CD8-positive, alpha-beta memory T cell (primary cell): ENCODE measurements at regions not wholly inside any gene's neighbourhood (a gene's known extent, or its start where the extent isn't known, plus 50 kb on each side); places are given as distances from the start of the nearest gene placed in this dataset.
A peak's percentile ranks its signal among the peaks of the same experiment; 100 is the strongest.

ENCODE experiments used
- CTCF ChIA-PET: fragments of 350-600 bp; sonication (Branson Sonifier 250); formaldehyde crosslinking; loops from one replicate; lab custom pipeline; 2021; ENCODE audit warnings: antibody characterized with exemption; lab: Charles Lee
- POLR2A ChIA-PET: fragments of 350-600 bp; sonication (Branson Sonifier 250); formaldehyde crosslinking; loops from one replicate; lab custom pipeline; 2021; ENCODE audit warnings: antibody characterized with exemption; lab: Charles Lee
- DNase-seq, 5 donors: peaks; one replicate each; pipeline versions ENCODE4 v3.0.0 to v3.0.0-alpha.2; 2020 to 2022; ENCODE audit warnings: mixed read lengths in 1 of 5
- H3K27ac ChIP-seq: one replicate; pipeline ENCODE4 v1.7.0; 2013; ENCODE audit warnings: low read depth, mild to moderate bottlenecking, low read length, moderate library complexity
- H3K27me3 ChIP-seq: 2 replicates; pipeline ENCODE4 v1.7.0; 2013; ENCODE audit warnings: low read length, mild to moderate bottlenecking; ENCODE audit not compliant: insufficient read depth, poor library complexity, severe bottlenecking
- H3K36me3 ChIP-seq: 2 replicates; pipeline ENCODE4 v1.7.0; 2013; ENCODE audit warnings: mild to moderate bottlenecking, low read length, moderate library complexity; ENCODE audit not compliant: insufficient read depth
- H3K4me1 ChIP-seq: 2 replicates; pipeline ENCODE4 v1.7.0; 2013; ENCODE audit warnings: mild to moderate bottlenecking, low read length, moderate library complexity; ENCODE audit not compliant: insufficient read depth
- H3K4me3 ChIP-seq: 2 replicates; pipeline ENCODE4 v1.7.0; 2013; ENCODE audit warnings: mild to moderate bottlenecking, low read length
- H3K9me3 ChIP-seq: 2 replicates; pipeline ENCODE4 v1.7.0; 2013; ENCODE audit warnings: mild to moderate bottlenecking, low read length
- H3K27ac Mint-ChIP-seq, 8 donors: one replicate each; pipeline ENCODE4 v1.8.0; 2020 to 2021; ENCODE audit warnings: mixed read lengths in 8 of 8, mild to moderate bottlenecking in 6 of 8, inconsistent platforms in 3 of 8, moderate library complexity in 3 of 8
- H3K27me3 Mint-ChIP-seq, 2 donors: one replicate each; pipeline ENCODE4 v1.8.0; 2020 to 2021; ENCODE audit warnings: mixed read lengths in 2 of 2, mild to moderate bottlenecking in 1 of 2, moderate library complexity in 1 of 2
- H3K36me3 Mint-ChIP-seq, 3 donors: one replicate each; pipeline ENCODE4 v1.8.0; 2020 to 2021; ENCODE audit warnings: mixed read lengths in 3 of 3, inconsistent platforms in 1 of 3, mild to moderate bottlenecking in 1 of 3
- H3K4me1 Mint-ChIP-seq, 3 donors: one replicate each; pipeline ENCODE4 v1.8.0; 2020 to 2021; ENCODE audit warnings: mixed read lengths in 3 of 3, inconsistent platforms in 1 of 3, mild to moderate bottlenecking in 1 of 3
- H3K4me3 Mint-ChIP-seq, 7 donors: one replicate each; pipeline ENCODE4 v1.8.0; 2020 to 2021; ENCODE audit warnings: mixed read lengths in 7 of 7, mild to moderate bottlenecking in 6 of 7, moderate library complexity in 4 of 7, inconsistent platforms in 2 of 7
- H3K9me3 Mint-ChIP-seq, 5 donors: one replicate each; pipeline ENCODE4 v1.8.0; 2020 to 2022; ENCODE audit warnings: mixed read lengths in 5 of 5, mild to moderate bottlenecking in 3 of 5, moderate library complexity in 2 of 5, inconsistent platforms in 1 of 5

DNA sequence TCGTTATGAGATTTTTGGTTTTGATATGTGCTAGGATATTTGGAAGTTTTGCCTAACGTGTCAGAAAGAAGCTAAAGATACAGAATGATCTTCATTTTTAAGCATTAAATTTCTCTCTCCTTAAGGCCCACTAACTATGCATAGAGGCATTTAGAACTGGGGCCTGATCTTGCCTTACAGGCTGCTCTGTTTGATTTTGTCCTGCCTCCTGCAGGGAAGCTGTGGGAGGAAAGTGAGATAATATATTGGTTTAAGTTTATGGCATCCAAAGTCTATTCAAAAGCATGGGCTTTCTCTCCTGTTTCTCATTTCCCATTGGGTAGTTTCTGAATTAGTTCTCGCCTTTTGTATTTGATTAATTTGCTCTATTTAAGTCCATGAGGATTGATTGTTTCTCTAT is 250.3 kb upstream of the FBXO33 start:
- no peak overlapping the region for H3K4me3 ChIP-seq
- ChIA-PET POLR2A (no interaction called here), CTCF (no interaction called here)
- H3K4me1 ChIP-seq = no peaks in the 10 kb centered on the region
- Mint-ChIP-seq H3K9me3 (peaks cover 0 to 9% (median 4%) of the 10 kb centered on the region in 5 donors), H3K27me3 (no peaks in the 10 kb centered on the region), H3K4me3 (no peak overlapping the region), H3K27ac (no peak overlapping the region), H3K36me3 (peaks cover 0 to 1% (median 0%) of the 10 kb centered on the region in 3 donors), H3K4me1 (peaks cover 0 to 10% (median 5%) of the 10 kb centered on the region in 3 donors)
- DNase-seq = no peak
- no peak overlapping the region for H3K27ac ChIP-seq
- H3K9me3 ChIP-seq = no peaks in the 10 kb centered on the region
- H3K36me3 ChIP-seq = no peaks in the 10 kb centered on the region
- H3K27me3 ChIP-seq = no peaks in the 10 kb centered on the region

DNA sequence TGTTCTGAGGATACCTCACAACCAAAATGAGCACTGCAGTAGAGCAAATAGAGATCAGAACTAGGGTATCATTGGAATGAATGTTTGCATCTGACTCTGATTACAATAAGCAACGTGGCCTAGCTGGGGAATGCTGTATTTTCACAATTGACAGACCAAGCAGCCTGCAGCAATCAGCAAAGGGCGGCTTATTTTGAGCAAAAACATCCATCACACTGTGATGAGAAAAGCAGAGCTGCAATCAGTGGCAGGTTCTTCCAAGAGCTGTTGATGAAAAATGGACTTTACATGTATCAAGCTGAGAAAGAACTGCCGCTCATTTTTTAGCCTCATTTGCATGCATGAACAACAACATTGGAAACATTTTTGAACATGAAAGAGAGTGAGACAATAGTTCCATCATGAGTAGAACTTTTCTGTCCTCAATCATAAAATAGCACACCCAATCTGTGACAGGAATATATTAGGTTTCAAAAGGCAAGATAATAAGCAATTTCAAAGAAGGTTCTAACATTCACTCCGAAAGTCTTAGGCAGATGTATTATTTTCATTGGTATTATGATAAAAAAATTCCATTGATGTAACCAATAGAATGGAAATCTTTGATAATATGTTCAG is 249.7 kb upstream of the FBXO33 start:
- no peaks in the 10 kb centered on the region for H3K27me3 Mint-ChIP-seq
- Histone ChIP-seq H3K9me3 (no peaks in the 10 kb centered on the region), H3K27me3 (no peaks in the 10 kb centered on the region), H3K4me3 (no peak overlapping the region), H3K27ac (no peak overlapping the region), H3K4me1 (no peaks in the 10 kb centered on the region), H3K36me3 (no peaks in the 10 kb centered on the region)
- peaks cover 0 to under 1% (median 0%) of the 10 kb centered on the region in 3 donors for H3K36me3 Mint-ChIP-seq
- ChIA-PET CTCF (no interaction called here), POLR2A (no interaction called here)
- no peak overlapping the region for H3K27ac Mint-ChIP-seq
- H3K9me3 Mint-ChIP-seq = peaks cover 0 to 13% (median 4%) of the 10 kb centered on the region in 5 donors
- H3K4me1 Mint-ChIP-seq = peaks cover 0 to 10% (median 5%) of the 10 kb centered on the region in 3 donors
- no peak for DNase-seq
- no peak overlapping the region for H3K4me3 Mint-ChIP-seq

DNA sequence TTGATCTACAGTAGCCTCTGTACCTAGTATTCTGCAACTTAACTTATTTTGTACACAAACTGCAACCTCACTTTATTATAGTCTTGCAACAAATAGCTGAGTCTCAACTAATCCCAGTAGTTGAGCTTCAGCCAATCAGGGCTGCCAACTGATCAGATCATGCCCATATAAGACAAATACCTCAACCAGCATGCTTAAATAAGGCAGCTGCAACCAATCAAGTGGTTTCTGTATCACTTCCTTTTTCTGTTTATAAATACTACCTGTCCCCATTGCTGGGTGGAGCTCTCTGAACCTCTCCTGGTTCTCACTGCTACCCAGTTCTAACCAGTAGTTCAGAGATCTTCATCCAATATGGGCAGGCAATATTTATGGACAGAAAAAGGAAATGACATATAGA is 248.5 kb upstream of the FBXO33 start:
- H3K27me3 ChIP-seq = no peaks in the 10 kb centered on the region
- no peak overlapping the region for H3K4me3 ChIP-seq
- Mint-ChIP-seq H3K27ac (no peak overlapping the region), H3K4me3 (no peak overlapping the region), H3K9me3 (peaks cover 0 to 14% (median 4%) of the 10 kb centered on the region in 5 donors), H3K27me3 (no peaks in the 10 kb centered on the region), H3K36me3 (no peaks in the 10 kb centered on the region), H3K4me1 (peaks cover 0 to 10% (median 5%) of the 10 kb centered on the region in 3 donors)
- CTCF ChIA-PET = no interaction called here
- no peaks in the 10 kb centered on the region for H3K36me3 ChIP-seq
- no peak for DNase-seq
- POLR2A ChIA-PET = interaction anchor here (0.7 kb wide), 1 partner anchor 67 kb away, joined by 3 read pairs; no protein-coding TSS in a partner anchor
- no peak overlapping the region for H3K27ac ChIP-seq
- H3K9me3 ChIP-seq = no peaks in the 10 kb centered on the region
- H3K4me1 ChIP-seq = no peaks in the 10 kb centered on the region

DNA sequence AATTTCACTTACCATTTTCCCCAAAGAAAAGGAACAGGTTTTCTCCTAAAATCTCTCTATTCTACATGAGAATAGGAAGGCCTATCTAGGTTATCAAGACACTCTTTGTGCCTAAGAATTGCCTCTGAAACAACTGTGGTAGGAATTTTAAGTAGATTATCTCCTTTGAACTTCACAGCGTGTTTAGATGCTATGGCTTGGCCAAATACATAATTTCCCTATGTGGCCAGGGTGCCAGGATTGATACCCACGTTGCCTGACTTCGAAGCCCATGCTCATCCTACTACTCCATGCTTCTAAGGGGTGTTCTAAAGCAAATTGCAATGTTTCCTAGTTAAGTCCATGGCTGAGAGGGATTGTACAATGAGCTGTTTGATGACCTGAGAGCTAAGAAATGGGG is 241.5 kb upstream of the FBXO33 start:
- Histone ChIP-seq H3K4me1 (peaks cover 8% of the 10 kb centered on the region), H3K9me3 (no peaks in the 10 kb centered on the region), H3K27ac (no peak overlapping the region), H3K27me3 (no peaks in the 10 kb centered on the region), H3K4me3 (no peak overlapping the region), H3K36me3 (no peaks in the 10 kb centered on the region)
- DNase-seq = no peak
- ChIA-PET CTCF (no interaction called here), POLR2A (no interaction called here)
- H3K4me1 Mint-ChIP-seq = peaks cover 0 to 4% (median under 1%) of the 10 kb centered on the region in 3 donors
- peaks cover 8 to 24% (median 10%) of the 10 kb centered on the region in 5 donors for H3K9me3 Mint-ChIP-seq
- H3K27ac Mint-ChIP-seq = no peak overlapping the region
- no peaks in the 10 kb centered on the region for H3K27me3 Mint-ChIP-seq
- H3K36me3 Mint-ChIP-seq = no peaks in the 10 kb centered on the region
- H3K4me3 Mint-ChIP-seq = no peak overlapping the region

DNA sequence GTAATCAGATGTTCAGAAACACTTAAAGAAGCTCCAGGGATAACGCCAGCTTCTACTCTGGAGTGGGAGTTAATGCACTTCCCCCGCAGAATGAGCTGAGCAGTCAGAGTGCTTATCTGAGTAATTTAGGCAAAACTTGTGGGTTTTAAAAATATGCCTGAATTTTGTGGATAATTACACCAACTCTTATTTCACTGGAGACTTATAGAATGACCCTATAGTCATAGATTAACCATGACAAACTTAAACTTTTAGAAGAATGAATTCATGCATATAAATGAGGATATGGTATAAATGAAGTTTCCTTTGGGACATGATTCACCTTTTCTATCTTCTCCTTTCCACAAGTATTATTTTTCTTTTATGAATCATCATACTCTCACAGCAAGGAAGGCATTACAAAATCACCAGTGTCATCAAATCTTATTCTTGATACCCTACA is 241.1 kb upstream of the FBXO33 start:
- H3K4me3 Mint-ChIP-seq = no peak overlapping the region
- CTCF ChIA-PET = no interaction called here
- H3K9me3 ChIP-seq = no peaks in the 10 kb centered on the region
- H3K36me3 Mint-ChIP-seq = no peaks in the 10 kb centered on the region
- no peak overlapping the region for H3K27ac ChIP-seq
- H3K27ac Mint-ChIP-seq = no peak overlapping the region
- H3K27me3 ChIP-seq = no peaks in the 10 kb centered on the region
- DNase-seq = no peak
- no peaks in the 10 kb centered on the region for H3K27me3 Mint-ChIP-seq
- peaks cover 8 to 23% (median 10%) of the 10 kb centered on the region in 5 donors for H3K9me3 Mint-ChIP-seq
- no peak overlapping the region for H3K4me3 ChIP-seq
- POLR2A ChIA-PET = no interaction called here
- peaks cover 12% of the 10 kb centered on the region for H3K4me1 ChIP-seq
- H3K36me3 ChIP-seq = no peaks in the 10 kb centered on the region
- H3K4me1 Mint-ChIP-seq = peaks cover 0 to 8% (median 5%) of the 10 kb centered on the region in 3 donors

DNA sequence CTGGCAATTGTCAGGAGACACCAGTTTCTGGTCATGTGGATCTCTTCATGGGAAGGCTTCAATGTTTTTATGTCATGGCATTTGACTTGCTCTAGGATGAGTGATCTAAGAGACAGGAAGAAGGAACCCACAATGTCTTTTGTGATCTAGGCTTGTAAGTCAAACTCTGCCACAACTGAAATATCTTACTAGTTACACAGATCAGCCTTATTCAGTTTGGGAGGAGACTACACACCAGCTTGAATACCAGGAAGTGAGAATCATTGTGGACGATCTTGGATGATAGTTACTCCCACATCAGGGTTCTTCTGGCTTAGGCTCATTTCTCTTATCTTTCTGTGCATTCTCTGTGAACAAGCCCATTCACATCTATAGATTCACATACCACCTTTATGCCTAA is 236.2 kb upstream of the FBXO33 start:
- CTCF ChIA-PET = no interaction called here
- POLR2A ChIA-PET = no interaction called here
- Mint-ChIP-seq H3K9me3 (peaks cover 6 to 24% (median 11%) of the 10 kb centered on the region in 5 donors), H3K27ac (peak overlapping the region in 1 of 8 donors; percentile 84), H3K4me1 (peaks cover 0 to 10% (median 7%) of the 10 kb centered on the region in 3 donors), H3K36me3 (no peaks in the 10 kb centered on the region), H3K4me3 (no peak overlapping the region), H3K27me3 (no peaks in the 10 kb centered on the region)
- H3K27me3 ChIP-seq = no peaks in the 10 kb centered on the region
- H3K9me3 ChIP-seq = no peaks in the 10 kb centered on the region
- H3K4me1 ChIP-seq = peaks cover 16% of the 10 kb centered on the region
- no peaks in the 10 kb centered on the region for H3K36me3 ChIP-seq
- no peak overlapping the region for H3K27ac ChIP-seq
- H3K4me3 ChIP-seq = no peak overlapping the region
- no peak for DNase-seq

DNA sequence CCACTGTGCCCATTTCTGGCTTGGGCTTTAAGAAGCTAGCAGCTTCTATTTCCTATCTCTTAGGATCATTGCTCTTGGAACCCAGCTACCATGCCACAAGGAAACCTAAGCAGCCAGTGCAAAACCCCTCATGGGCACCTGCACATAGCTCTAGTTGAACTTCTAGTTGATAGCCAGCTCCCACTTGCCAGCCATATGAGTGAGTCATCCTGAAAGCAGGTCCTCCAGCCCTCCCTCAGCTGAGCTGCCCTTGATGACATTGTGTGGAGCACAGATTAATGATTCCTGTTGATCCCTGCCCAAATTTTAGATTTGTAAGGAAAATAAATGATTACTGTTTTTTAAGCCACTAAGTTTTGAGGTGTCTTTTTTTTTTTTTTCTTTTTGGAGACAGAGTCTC is 234.2 kb upstream of the FBXO33 start:
- H3K36me3 ChIP-seq = no peaks in the 10 kb centered on the region
- Mint-ChIP-seq H3K4me1 (peaks cover 0 to 10% (median 7%) of the 10 kb centered on the region in 3 donors), H3K27me3 (no peaks in the 10 kb centered on the region), H3K36me3 (no peaks in the 10 kb centered on the region), H3K27ac (no peak overlapping the region), H3K9me3 (peaks cover 12 to 32% (median 18%) of the 10 kb centered on the region in 5 donors), H3K4me3 (no peak overlapping the region)
- DNase-seq = no peak
- H3K4me1 ChIP-seq = peaks cover 16% of the 10 kb centered on the region
- H3K4me3 ChIP-seq = no peak overlapping the region
- H3K9me3 ChIP-seq = no peaks in the 10 kb centered on the region
- no peak overlapping the region for H3K27ac ChIP-seq
- ChIA-PET POLR2A (no interaction called here), CTCF (no interaction called here)
- no peaks in the 10 kb centered on the region for H3K27me3 ChIP-seq

DNA sequence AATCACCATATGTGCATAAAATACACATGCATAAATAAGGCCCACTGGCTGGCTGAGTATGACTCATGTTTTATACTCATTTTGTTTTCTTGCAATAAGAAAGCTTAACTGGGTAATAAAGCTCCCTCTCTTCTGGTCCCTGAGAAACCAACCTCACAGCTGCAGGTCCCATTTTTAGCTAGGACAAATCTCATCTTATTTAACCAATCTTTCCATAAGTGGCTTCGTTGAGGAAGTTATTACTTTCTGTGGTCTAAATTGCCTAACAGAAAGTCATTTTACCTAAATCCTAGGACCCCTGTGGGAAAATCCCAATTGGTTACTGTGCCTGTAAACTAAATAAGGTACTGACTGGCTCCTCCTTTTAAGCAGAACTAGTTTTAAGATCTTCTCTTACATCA is 232.8 kb upstream of the FBXO33 start:
- H3K9me3 ChIP-seq = no peaks in the 10 kb centered on the region
- Mint-ChIP-seq H3K4me3 (no peak overlapping the region), H3K4me1 (peaks cover 0 to 10% (median 7%) of the 10 kb centered on the region in 3 donors), H3K27ac (no peak overlapping the region), H3K36me3 (no peaks in the 10 kb centered on the region), H3K27me3 (no peaks in the 10 kb centered on the region), H3K9me3 (peaks cover 8 to 31% (median 18%) of the 10 kb centered on the region in 5 donors)
- H3K27ac ChIP-seq = no peak overlapping the region
- H3K4me3 ChIP-seq = no peak overlapping the region
- no peaks in the 10 kb centered on the region for H3K27me3 ChIP-seq
- H3K4me1 ChIP-seq = peaks cover 16% of the 10 kb centered on the region
- no peak for DNase-seq
- ChIA-PET POLR2A (no interaction called here), CTCF (no interaction called here)
- no peaks in the 10 kb centered on the region for H3K36me3 ChIP-seq
